ENCODE measurements at regions not wholly inside any gene's neighbourhood (a gene's known extent, or its start where the extent isn't known, plus 50 kb on each side); places are given as distances from the start of the nearest gene placed in this dataset.
A peak's percentile ranks its signal among the peaks of the same experiment; 100 is the strongest.

DNA sequence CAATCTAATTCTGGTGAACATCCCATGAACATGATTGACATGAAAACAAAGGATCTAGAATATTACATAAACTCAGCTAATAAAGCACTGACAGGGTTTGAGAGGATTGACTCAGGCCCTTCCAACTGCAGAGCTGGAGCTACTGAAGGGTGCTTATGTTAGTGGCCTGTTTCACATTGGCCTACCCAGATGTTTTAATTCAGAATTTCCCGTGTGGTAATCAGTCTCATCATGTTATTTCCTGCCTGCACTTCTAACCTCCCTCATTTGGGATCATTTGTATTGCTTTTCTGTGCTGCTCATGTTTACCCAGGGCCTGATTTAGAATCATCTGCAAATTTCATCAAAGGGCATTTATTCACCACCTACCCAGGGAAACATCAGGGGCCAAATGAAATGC, 270.3 kb downstream of the PLPP3 start:
- no peak for DNase-seq (ENCODE audit: low read depth)
- in situ Hi-C loops (cut with HindIII; ENCODE audit: low sequenced_read_pairs): no loop called here
- H3K4me3 ChIP-seq (ENCODE audit: low read depth, low read length): no peak overlapping the region
- TF ChIP-seq, protein P1, sequence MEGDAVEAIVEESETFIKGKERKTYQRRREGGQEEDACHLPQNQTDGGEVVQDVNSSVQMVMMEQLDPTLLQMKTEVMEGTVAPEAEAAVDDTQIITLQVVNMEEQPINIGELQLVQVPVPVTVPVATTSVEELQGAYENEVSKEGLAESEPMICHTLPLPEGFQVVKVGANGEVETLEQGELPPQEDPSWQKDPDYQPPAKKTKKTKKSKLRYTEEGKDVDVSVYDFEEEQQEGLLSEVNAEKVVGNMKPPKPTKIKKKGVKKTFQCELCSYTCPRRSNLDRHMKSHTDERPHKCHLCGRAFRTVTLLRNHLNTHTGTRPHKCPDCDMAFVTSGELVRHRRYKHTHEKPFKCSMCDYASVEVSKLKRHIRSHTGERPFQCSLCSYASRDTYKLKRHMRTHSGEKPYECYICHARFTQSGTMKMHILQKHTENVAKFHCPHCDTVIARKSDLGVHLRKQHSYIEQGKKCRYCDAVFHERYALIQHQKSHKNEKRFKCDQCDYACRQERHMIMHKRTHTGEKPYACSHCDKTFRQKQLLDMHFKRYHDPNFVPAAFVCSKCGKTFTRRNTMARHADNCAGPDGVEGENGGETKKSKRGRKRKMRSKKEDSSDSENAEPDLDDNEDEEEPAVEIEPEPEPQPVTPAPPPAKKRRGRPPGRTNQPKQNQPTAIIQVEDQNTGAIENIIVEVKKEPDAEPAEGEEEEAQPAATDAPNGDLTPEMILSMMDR (IDR thresholded peaks at IDR 0.05; ENCODE audit: low read depth, low read length, missing control alignments): no peak

- in situ Hi-C loops (cut with HindIII; ENCODE audit: low sequenced_read_pairs): no loop called here
Observed at GRCh38 chr1:56304975-56305374, 274.4 kb downstream of the PLPP3 start.

DNA sequence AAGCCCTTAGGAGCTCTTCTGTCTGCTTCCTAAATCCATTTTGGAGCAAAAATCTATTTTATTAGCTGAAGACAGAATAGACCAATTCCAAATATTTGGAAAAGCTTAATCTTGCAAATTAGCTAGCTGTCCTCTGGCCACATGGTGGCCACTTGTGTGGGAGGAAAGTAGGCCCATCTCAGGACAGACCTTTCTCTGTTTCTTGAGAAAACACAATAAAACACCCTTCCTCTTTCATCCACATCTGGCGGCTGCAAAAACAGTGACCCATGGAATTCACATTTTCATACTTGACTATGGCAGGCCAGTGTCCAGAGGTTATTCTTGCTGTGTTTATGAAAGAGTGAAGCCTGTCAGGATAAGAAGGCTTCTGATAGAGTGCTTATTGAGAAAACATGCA, 275.6 kb downstream of the PLPP3 start:
- TF ChIP-seq, protein P1 (IDR thresholded peaks at IDR 0.05; ENCODE audit: low read depth, low read length, missing control alignments): no peak
- H3K4me3 ChIP-seq (ENCODE audit: low read depth, low read length): no peak overlapping the region
- DNase-seq (ENCODE audit: low read depth): no peak
- in situ Hi-C loops (cut with HindIII; ENCODE audit: low sequenced_read_pairs): no loop called here

More at GRCh38 chr1:56304975-56305374, 274.4 kb downstream of the PLPP3 start:
- DNase-seq (ENCODE audit: low read depth): no peak
- H3K4me3 ChIP-seq (ENCODE audit: low read depth, low read length): no peak overlapping the region
- TF ChIP-seq, protein P1 (IDR thresholded peaks at IDR 0.05; ENCODE audit: low read depth, low read length, missing control alignments): no peak

DNA sequence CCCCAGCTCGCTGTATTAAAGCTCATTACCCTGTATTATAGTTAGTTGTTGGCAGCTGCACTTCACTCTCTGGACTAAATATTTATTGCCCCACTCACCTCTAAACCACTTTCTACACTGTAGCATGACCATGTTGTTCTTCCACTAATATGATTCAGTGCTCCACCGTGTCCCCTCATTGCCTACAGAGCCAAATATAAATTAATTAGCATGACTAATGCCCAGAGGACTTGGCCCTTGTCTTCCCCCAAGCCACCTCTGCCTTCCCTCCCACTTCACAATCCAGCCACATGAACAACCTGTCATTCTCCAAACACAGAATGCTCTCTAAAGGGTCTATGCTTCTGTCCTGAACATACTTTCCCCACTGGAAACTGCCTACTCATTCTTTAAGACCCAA, 276.5 kb downstream of the PLPP3 start:
- in situ Hi-C loops (cut with HindIII; ENCODE audit: low sequenced_read_pairs): no loop called here
- no peak for DNase-seq (ENCODE audit: low read depth)
- TF ChIP-seq, protein P1 (IDR thresholded peaks at IDR 0.05; ENCODE audit: low read depth, low read length, missing control alignments): no peak

DNA sequence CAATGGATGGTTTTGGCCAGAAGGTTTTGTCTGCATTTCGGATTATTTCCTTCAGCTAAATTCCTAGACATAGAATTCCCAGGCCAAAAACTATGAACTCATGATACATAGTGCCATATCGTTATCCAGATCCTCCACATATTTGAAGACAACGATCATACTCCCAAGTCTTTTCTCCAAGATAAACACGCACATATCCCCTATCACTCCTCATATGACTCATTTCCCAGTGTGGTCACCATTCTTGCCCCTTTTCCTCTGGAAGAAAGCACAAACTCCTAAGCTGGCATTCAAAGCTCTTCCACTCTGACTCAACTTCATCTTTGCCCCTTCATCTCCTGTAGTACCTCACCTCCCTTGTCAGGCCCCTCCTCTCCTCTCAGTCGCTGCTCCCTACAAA, 277.6 kb downstream of the PLPP3 start:
- TF ChIP-seq, protein P1 (IDR thresholded peaks at IDR 0.05; ENCODE audit: low read depth, low read length, missing control alignments): no peak
- in situ Hi-C loops (cut with HindIII; ENCODE audit: low sequenced_read_pairs): no loop called here
- no peak overlapping the region for H3K4me3 ChIP-seq (ENCODE audit: low read depth, low read length)
- DNase-seq (ENCODE audit: low read depth): peak; percentile 19

More for the DNA sequence above, 276.5 kb downstream of the PLPP3 start:
- no peak overlapping the region for H3K4me3 ChIP-seq (ENCODE audit: low read depth, low read length)

GRCh38 chr1:56300836-56301235, 278.5 kb downstream of the PLPP3 start:
- in situ Hi-C loops (cut with HindIII; ENCODE audit: low sequenced_read_pairs): no loop called here
- DNase-seq (ENCODE audit: low read depth): no peak
- H3K4me3 ChIP-seq (ENCODE audit: low read depth, low read length): no peak overlapping the region
- TF ChIP-seq, protein P1 (IDR thresholded peaks at IDR 0.05; ENCODE audit: low read depth, low read length, missing control alignments): no peak

- TF ChIP-seq, protein P1 (IDR thresholded peaks at IDR 0.05; ENCODE audit: low read depth, low read length, missing control alignments): no peak
- in situ Hi-C loops (cut with HindIII; ENCODE audit: low sequenced_read_pairs): no loop called here
Observed at GRCh38 chr1:56298866-56299265, 280.5 kb downstream of the PLPP3 start.

More at GRCh38 chr1:56298866-56299265, 280.5 kb downstream of the PLPP3 start:
- no peak overlapping the region for H3K4me3 ChIP-seq (ENCODE audit: low read depth, low read length)
- DNase-seq (ENCODE audit: low read depth): no peak

All from astrocyte of the cerebellum (primary cell).